Mucosa of descending colon (tissue), 3 donors: ENCODE measurements at regions not wholly inside any gene's neighbourhood (a gene's known extent, or its start where the extent isn't known, plus 50 kb on each side); places are given as distances from the start of the nearest gene placed in this dataset.
A peak's percentile ranks its signal among the peaks of the same experiment; 100 is the strongest.

Source experiments
- ATAC-seq: fragments of 200-7000 bp; cut with Tn5 transposase; one replicate; pipeline ENCODE4 v1.9.1; 2020; ENCODE audit warnings: mild to moderate bottlenecking, moderate library complexity
- DNase-seq, 3 donors: peaks; one replicate each; pipeline ENCODE4 v3.0.0-alpha.2; 2020
- H3K36me3 ChIP-seq: fragments of 200-600 bp; one replicate; pipeline ENCODE4 v1.8.0; 2021; ENCODE audit warnings: low read depth, mild to moderate bottlenecking
- H3K4me1 ChIP-seq: fragments of 200-600 bp; one replicate; pipeline ENCODE4 v1.8.0; 2021; ENCODE audit warnings: low read depth, mild to moderate bottlenecking
- H3K4me3 ChIP-seq: fragments of 200-600 bp; one replicate; pipeline ENCODE4 v1.8.0; 2021; ENCODE audit warnings: mild to moderate bottlenecking
- H3K9me3 ChIP-seq: fragments of 200-600 bp; one replicate; pipeline ENCODE4 v1.8.0; 2021; ENCODE audit warnings: mild to moderate bottlenecking
- intact Hi-C, 2 donors: fragments of 100-400 bp; cut with DNase I in 1 of 2; cut with micrococcal nuclease in 1 of 2; formaldehyde crosslinking; loops; one replicate each; pipeline versions ENCODE4 v1.11.0 to v1.11.1; 2022; cut with DNase I, micrococcal nuclease
- TF ChIP-seq, protein P1 (sequence below): fragments of 200-600 bp; IDR thresholded peaks from one replicate; pipeline ENCODE4 v1.8.0; 2022; ENCODE audit warnings: antibody characterized with exemption, mild to moderate bottlenecking
- donor health status: DM: no; HTN: no; CAD: no; lungs with moderate emphysema.
- donor health status: DM: no; HTN: no; CAD: no.
- donor health status: DM: no; HTN: yes; CAD: no.

DNA sequence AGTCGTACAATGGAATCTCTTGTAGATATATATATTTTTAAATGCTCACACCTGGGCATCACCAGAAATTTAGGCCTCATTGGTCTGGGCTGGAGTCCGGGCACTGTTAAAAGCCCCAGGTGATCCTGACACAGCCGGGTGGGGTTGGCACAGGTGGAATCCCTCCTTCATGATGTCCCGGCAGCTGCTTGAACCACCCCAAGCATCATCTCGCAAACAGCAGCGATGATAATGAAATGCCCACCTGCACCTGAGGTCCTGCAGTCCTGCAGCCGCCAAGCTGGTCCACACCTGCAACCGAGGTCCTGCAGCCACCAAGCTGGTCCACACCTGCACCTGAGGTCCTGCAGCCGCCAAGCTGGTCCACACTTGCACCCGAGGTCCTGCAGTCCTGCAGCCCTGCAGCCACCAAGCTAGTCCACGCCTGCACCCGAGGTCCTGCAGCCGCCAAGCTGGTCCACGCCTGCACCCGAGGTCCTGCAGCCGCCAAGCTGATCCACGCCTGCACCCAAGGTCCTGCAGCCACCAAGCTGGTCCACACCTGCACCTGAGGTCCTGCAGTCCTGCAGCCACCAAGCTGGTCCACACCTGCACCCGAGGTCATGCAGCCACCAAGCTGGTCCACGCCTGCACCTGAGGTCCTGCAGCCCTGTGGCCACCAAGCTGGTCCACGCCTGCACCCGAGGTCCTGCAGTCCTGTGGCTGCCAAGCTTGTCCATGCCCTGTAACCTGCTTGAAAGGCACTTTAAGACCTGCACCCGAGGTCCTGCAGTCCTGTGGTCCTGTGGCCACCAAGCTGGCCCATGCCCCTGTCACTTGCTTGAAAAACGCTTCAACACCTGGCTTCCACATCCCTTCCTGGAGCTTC, 261.2 kb downstream of the DLL1 start:
- ATAC-seq (no peak), DNase-seq (no peak)
- intact Hi-C loops: no loop called here
- H3K36me3 ChIP-seq: no peaks in the 10 kb centered on the region
- H3K4me3 ChIP-seq: no peak overlapping the region
- H3K9me3 ChIP-seq: no peaks in the 10 kb centered on the region
- H3K4me1 ChIP-seq: peaks cover 12% of the 10 kb centered on the region
- TF ChIP-seq, protein P1, sequence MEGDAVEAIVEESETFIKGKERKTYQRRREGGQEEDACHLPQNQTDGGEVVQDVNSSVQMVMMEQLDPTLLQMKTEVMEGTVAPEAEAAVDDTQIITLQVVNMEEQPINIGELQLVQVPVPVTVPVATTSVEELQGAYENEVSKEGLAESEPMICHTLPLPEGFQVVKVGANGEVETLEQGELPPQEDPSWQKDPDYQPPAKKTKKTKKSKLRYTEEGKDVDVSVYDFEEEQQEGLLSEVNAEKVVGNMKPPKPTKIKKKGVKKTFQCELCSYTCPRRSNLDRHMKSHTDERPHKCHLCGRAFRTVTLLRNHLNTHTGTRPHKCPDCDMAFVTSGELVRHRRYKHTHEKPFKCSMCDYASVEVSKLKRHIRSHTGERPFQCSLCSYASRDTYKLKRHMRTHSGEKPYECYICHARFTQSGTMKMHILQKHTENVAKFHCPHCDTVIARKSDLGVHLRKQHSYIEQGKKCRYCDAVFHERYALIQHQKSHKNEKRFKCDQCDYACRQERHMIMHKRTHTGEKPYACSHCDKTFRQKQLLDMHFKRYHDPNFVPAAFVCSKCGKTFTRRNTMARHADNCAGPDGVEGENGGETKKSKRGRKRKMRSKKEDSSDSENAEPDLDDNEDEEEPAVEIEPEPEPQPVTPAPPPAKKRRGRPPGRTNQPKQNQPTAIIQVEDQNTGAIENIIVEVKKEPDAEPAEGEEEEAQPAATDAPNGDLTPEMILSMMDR: no peak

DNA sequence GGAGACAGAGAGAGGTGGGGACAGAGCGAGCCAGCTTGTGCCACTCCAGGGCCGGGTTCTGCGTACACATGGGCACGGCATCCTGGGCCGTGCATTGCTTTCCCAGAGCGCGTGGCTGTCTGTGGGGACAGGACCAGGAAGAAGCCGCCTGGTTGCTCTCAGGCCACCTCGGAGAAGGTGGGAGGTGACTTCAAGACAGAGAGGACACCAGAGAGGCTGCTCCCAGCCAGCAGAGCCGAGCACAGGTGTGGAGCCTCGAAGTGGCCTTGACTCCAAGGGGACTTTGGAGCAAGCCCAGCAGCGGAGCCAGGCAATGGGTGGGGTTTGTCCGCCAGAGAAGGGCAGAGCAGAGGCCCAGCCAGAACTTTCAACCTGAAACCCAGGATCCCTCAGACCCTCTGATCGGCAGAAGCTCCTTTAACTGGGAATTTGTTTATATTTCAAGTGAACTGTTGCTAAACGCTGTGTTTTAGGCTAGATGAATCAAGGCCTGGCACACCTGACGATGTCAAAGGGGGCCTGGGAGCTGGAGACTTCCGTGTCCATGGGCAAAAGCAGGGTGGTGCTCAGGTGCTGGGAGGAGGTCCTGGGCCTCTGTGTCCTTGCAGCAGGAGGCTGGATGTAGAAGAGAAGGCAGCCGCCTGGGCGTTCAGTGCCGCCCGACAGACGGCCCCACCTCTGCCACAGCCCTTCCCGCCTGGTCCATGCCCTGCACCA, 262.1 kb downstream of the DLL1 start:
- Histone ChIP-seq H3K9me3 (no peaks in the 10 kb centered on the region), H3K4me1 (peaks cover 12% of the 10 kb centered on the region), H3K4me3 (no peak overlapping the region), H3K36me3 (no peaks in the 10 kb centered on the region)
- TF ChIP-seq, protein P1: no peak
- DNase-seq: no peak
- intact Hi-C loops: no loop called here
- peak; percentile 23 for ATAC-seq

DNA sequence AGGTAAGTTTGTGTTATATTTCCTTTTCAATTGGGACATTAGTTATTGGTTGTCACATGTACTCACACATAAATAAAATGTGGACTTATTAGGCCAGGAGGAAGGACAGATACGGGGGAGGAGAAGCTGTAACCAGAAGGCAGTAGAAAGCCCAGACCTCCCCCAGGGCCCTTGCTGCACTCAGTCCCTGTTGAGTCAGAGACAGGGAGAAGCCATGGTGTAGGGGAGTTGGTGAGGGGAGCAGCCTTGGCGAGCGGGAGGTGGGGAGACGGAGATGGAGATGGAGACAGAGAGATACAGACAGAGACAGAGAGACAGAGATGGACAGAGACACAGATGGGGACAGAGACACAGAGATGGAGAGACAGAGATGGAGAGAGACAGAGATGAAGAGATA, 263.2 kb downstream of the DLL1 start:
- H3K9me3 ChIP-seq: no peaks in the 10 kb centered on the region
- ATAC-seq (no peak), DNase-seq (no peak)
- no peak overlapping the region for H3K4me3 ChIP-seq
- H3K36me3 ChIP-seq: no peaks in the 10 kb centered on the region
- intact Hi-C loops: no loop called here
- TF ChIP-seq, protein P1: no peak
- H3K4me1 ChIP-seq: peaks cover 12% of the 10 kb centered on the region

DNA sequence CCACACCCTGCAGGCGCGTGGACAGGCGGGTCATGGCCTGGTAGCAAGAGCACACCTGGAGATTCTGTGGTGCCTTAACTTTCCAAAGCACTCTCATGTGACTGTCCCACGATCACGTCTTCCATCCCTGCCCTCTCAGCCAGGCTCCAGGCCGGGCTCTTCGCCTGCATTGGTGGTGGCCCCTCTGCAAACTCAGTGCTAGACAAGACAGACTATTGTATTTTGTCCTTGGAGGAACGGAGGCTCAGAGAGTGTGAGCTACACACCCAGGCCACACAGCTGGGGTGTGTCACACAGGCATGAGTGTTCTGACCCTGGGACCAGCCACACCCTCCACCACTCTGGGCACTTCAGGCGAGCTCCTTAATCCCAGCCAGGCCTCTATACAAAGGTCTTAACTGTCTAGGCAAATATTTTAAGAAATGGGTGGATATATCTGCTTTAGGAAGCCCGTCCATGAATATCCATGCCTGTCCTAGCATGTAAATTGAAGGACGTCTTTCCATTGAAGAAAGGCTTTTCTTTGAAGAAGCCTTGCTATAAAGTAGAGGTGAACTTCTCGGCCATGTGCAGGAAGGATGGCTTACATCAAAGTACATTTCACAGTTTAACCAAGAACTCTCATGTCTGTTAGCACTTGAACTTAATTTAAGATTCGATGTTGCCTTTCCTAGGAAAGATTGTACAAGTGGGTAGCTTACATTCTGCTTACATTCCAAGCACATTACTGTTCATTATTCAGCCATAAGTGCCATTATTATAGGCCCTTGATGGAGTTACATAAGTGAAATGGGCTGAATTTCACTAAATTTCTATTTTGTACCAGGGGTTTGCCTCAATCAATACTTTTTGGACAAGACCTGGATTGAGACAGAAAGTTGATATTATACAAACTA, 263.9 kb downstream of the DLL1 start:
- DNase-seq (no peak), ATAC-seq (peak; percentile 28)
- TF ChIP-seq, protein P1: no peak
- Histone ChIP-seq H3K4me3 (no peak overlapping the region), H3K4me1 (peaks cover 12% of the 10 kb centered on the region), H3K36me3 (no peaks in the 10 kb centered on the region), H3K9me3 (no peaks in the 10 kb centered on the region)
- intact Hi-C loops: no loop called here

DNA sequence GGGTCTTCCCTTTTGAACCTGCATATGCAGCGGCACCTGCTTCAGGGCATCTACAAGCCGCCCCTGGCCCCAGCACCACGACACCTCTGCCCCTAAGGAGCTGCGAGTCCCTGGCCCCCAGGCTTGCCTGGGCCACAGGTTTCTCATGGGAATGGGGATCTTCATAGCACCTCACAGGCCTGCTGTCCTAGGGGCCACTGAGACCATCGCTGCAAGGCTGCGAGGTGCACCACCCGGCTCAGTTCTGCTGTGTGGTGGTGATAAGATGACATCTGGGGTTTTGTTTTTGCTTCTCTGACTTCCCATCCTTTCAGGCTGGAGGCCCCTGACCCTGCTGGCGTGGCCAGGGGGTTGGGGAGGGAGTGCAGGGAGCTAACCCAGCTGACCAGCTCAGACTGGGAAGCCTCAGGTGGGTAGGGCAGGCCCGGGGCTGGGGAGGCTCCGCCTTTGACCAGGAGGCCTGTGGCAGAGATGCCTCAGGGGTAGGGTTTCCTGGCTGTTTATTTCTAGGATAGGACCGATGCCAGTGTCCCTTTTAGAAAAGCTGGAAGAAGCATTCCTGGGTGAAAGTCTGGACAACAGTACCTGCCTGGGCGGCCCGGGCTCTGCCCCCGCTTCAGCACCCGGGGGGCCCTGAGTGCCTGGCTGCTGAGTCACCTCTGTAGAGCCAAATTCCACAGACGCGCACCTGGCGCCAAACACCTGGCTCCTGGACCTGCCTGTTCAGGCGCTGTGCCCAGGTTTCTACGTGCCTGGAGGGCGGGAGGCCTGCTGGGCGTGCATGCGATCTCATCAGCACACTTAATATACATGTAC, 264.7 kb downstream of the DLL1 start:
- ATAC-seq (peak; percentile 70), DNase-seq (peak; percentile 34 to 75 (median 50))
- Histone ChIP-seq H3K36me3 (no peaks in the 10 kb centered on the region), H3K9me3 (no peaks in the 10 kb centered on the region), H3K4me1 (peaks cover 12% of the 10 kb centered on the region), H3K4me3 (no peak overlapping the region)
- intact Hi-C loops: no loop called here
- TF ChIP-seq, protein P1: no peak
